Neuronal stem cell (in vitro differentiated cells): ENCODE measurements at regions not wholly inside any gene's neighbourhood (a gene's known extent, or its start where the extent isn't known, plus 50 kb on each side); places are given as distances from the start of the nearest gene placed in this dataset.

Source experiments
- DNase-seq: peaks from one replicate; pipeline ENCODE4 v3.0.0-alpha.2; 2013; ENCODE audit warnings: low spot score
- H2AFZ ChIP-seq: one replicate; pipeline ENCODE4 v1.6.1; 2013; ENCODE audit warnings: mild to moderate bottlenecking, low read length, inconsistent platforms
- H2AK5ac ChIP-seq: 2 replicates; pipeline ENCODE4 v1.6.1; 2013; ENCODE audit warnings: low read depth, mild to moderate bottlenecking, inconsistent platforms, low read length, moderate library complexity, mixed read lengths
- H2BK120ac ChIP-seq: 2 replicates; pipeline ENCODE4 v1.6.1; 2013; ENCODE audit warnings: low read depth, mild to moderate bottlenecking, inconsistent platforms, low read length, moderate library complexity, mixed read lengths
- H2BK12ac ChIP-seq: one replicate; pipeline ENCODE4 v1.6.1; 2013; ENCODE audit warnings: low read length, inconsistent platforms
- H2BK15ac ChIP-seq: 2 replicates; pipeline ENCODE4 v1.6.1; 2013; ENCODE audit warnings: mild to moderate bottlenecking, low read length, inconsistent platforms, mixed read lengths
- H2BK5ac ChIP-seq: one replicate; pipeline ENCODE4 v1.6.1; 2013; ENCODE audit warnings: inconsistent platforms, mild to moderate bottlenecking, low read length, moderate library complexity
- H3K14ac ChIP-seq: one replicate; pipeline ENCODE4 v1.6.1; 2013; ENCODE audit warnings: low read length, inconsistent platforms
- H3K18ac ChIP-seq: 2 replicates; pipeline ENCODE4 v1.6.1; 2013; ENCODE audit warnings: low read length, inconsistent platforms
- H3K23ac ChIP-seq: 2 replicates; pipeline ENCODE4 v1.6.1; 2013; ENCODE audit warnings: low read depth, mild to moderate bottlenecking, mixed read lengths, low read length, inconsistent platforms; ENCODE audit not compliant: poor library complexity
- H3K27ac ChIP-seq: replicated peaks from 3 replicates; pipeline ENCODE4 v1.5.1; 2013; ENCODE audit warnings: low read length, inconsistent platforms
- H3K27me3 ChIP-seq, 3 experiments: 2 replicates each; pipeline ENCODE4 v1.6.1; 2013; ENCODE audit warnings: low read length in 3 of 3, mild to moderate bottlenecking in 2 of 3, inconsistent platforms in 1 of 3, low read depth in 1 of 3, mixed read lengths in 1 of 3, moderate library complexity in 1 of 3; ENCODE audit not compliant: control insufficient read depth in 3 of 3, insufficient read depth in 3 of 3
- H3K36me3 ChIP-seq, 2 donors: replicated peaks in 1 of 2; 2 replicates each; pipeline ENCODE4 v1.6.1; 2013; ENCODE audit warnings: low read length in 2 of 2; ENCODE audit not compliant: control insufficient read depth in 2 of 2, insufficient read depth in 2 of 2
- H3K4ac ChIP-seq: 2 replicates; pipeline ENCODE4 v1.6.1; 2013; ENCODE audit warnings: inconsistent platforms, mild to moderate bottlenecking, low read length, moderate library complexity
- H3K4me1 ChIP-seq, 2 donors: 1 replicate in 1 of 2; 2 replicates in 1 of 2; pipeline ENCODE4 v1.6.1; 2013; ENCODE audit warnings: low read length in 2 of 2, low read depth in 1 of 2; ENCODE audit not compliant: control insufficient read depth in 2 of 2, insufficient read depth in 1 of 2
- H3K4me2 ChIP-seq: one replicate; pipeline ENCODE4 v1.6.1; 2013; ENCODE audit warnings: mild to moderate bottlenecking, low read length, inconsistent platforms; ENCODE audit not compliant: insufficient read depth, poor library complexity, severe bottlenecking
- H3K4me3 ChIP-seq, 2 donors: 2 replicates each; pipeline ENCODE4 v1.5.1; 2013; ENCODE audit warnings: low read length in 2 of 2, mild to moderate bottlenecking in 2 of 2, inconsistent platforms in 1 of 2, moderate library complexity in 1 of 2
- H3K79me1 ChIP-seq: one replicate; pipeline ENCODE4 v1.6.1; 2013; ENCODE audit warnings: low read depth, mild to moderate bottlenecking, inconsistent platforms, low read length, moderate library complexity
- H3K9ac ChIP-seq: one replicate; pipeline ENCODE4 v1.6.1; 2013; ENCODE audit warnings: mild to moderate bottlenecking, low read depth, low read length, inconsistent platforms; ENCODE audit not compliant: poor library complexity
- H3K9me3 ChIP-seq, 2 donors: replicated peaks in 1 of 2; 2 replicates each; pipeline versions ENCODE3 to v1.6.1; 2013; ENCODE audit warnings: low read length in 2 of 2, mild to moderate bottlenecking in 2 of 2, inconsistent platforms in 1 of 2, low read depth in 1 of 2, mixed read lengths in 1 of 2, moderate library complexity in 1 of 2; ENCODE audit not compliant: control insufficient read depth in 2 of 2, insufficient read depth in 1 of 2
- H4K8ac ChIP-seq: one replicate; pipeline ENCODE4 v1.6.1; 2013; ENCODE audit warnings: low read depth, mild to moderate bottlenecking, inconsistent platforms, low read length, moderate library complexity
- H4K91ac ChIP-seq: one replicate; pipeline ENCODE4 v1.6.1; 2013; ENCODE audit warnings: low read length, low read depth, mild to moderate bottlenecking, inconsistent platforms; ENCODE audit not compliant: poor library complexity
- WGBS, 2 donors: extraction: QIAGEN DNeasy Blood & Tissue Kit; methylation state at CpG; one replicate each; pipeline ENCODE4 v1.1.7; 2013; ENCODE audit warnings: missing lambda C conversion rate in 2 of 2, mixed read lengths in 1 of 2; ENCODE audit not compliant: insufficient read length in 2 of 2, insufficient replicate concordance in 1 of 2; ENCODE audit errors: extremely low coverage in 2 of 2; 5-methylcytosine and 5-hydroxymethylcytosine counted together

- H2BK120ac ChIP-seq: no peak overlapping the region
- H2BK12ac ChIP-seq: no peak overlapping the region
- H3K4ac ChIP-seq: no peak overlapping the region
- no peak overlapping the region for H2AK5ac ChIP-seq
- no peak overlapping the region for H3K14ac ChIP-seq
- H3K27ac ChIP-seq: no peak overlapping the region
- DNase-seq: no peak
- H3K4me1 ChIP-seq: no peaks in the 10 kb centered on the region
- no CpG with 5 or more reads among the region's 9 CpGs for WGBS, 2 donors
- no peak overlapping the region for H3K4me2 ChIP-seq
- H3K4me3 ChIP-seq: no peak overlapping the region
- H3K9ac ChIP-seq: no peak overlapping the region
- H4K91ac ChIP-seq: no peak overlapping the region
- no peak overlapping the region for H2AFZ ChIP-seq
- no peak overlapping the region for H3K23ac ChIP-seq
- no peaks in the 10 kb centered on the region for H3K79me1 ChIP-seq
- H2BK15ac ChIP-seq: no peak overlapping the region
- no peaks in the 10 kb centered on the region for H3K9me3 ChIP-seq
- no peak overlapping the region for H2BK5ac ChIP-seq
- no peak overlapping the region for H4K8ac ChIP-seq
- no peaks in the 10 kb centered on the region for H3K36me3 ChIP-seq
- no peaks in the 10 kb centered on the region for H3K27me3 ChIP-seq
- H3K18ac ChIP-seq: no peak overlapping the region
Observed at GRCh38 chr6:92361990-92362389, 1057.4 kb downstream of the EPHA7 start.

GRCh38 chr6:92354270-92354829 is 1065.0 kb downstream of the EPHA7 start:
- DNase-seq: no peak
- no peaks in the 10 kb centered on the region for H3K9me3 ChIP-seq
- H3K79me1 ChIP-seq: no peaks in the 10 kb centered on the region
- no peak overlapping the region for H3K4me3 ChIP-seq
- H3K4me2 ChIP-seq: no peak overlapping the region
- no peak overlapping the region for H2BK120ac ChIP-seq
- WGBS, 2 donors: no CpG with 5 or more reads among the region's 2 CpGs
- no peak overlapping the region for H2BK12ac ChIP-seq
- H2BK15ac ChIP-seq: no peak overlapping the region
- no peak overlapping the region for H3K23ac ChIP-seq
- H2AK5ac ChIP-seq: no peak overlapping the region
- no peak overlapping the region for H3K27ac ChIP-seq
- H4K91ac ChIP-seq: no peak overlapping the region
- no peak overlapping the region for H2AFZ ChIP-seq
- no peaks in the 10 kb centered on the region for H3K4me1 ChIP-seq
- no peak overlapping the region for H3K14ac ChIP-seq
- H3K9ac ChIP-seq: no peak overlapping the region
- H3K27me3 ChIP-seq: no peaks in the 10 kb centered on the region
- no peak overlapping the region for H3K4ac ChIP-seq
- H3K36me3 ChIP-seq: no peaks in the 10 kb centered on the region
- H4K8ac ChIP-seq: no peak overlapping the region
- H2BK5ac ChIP-seq: no peak overlapping the region
- H3K18ac ChIP-seq: no peak overlapping the region

GRCh38 chr6:92352130-92352529 is 1067.2 kb downstream of the EPHA7 start:
- Histone ChIP-seq H3K18ac (no peak overlapping the region), H3K9me3 (no peaks in the 10 kb centered on the region), H3K36me3 (no peaks in the 10 kb centered on the region), H3K27me3 (no peaks in the 10 kb centered on the region), H3K79me1 (no peaks in the 10 kb centered on the region), H3K23ac (no peak overlapping the region), H2BK15ac (no peak overlapping the region), H2AFZ (no peak overlapping the region), H2AK5ac (no peak overlapping the region), H2BK5ac (no peak overlapping the region), H3K14ac (no peak overlapping the region), H3K27ac (no peak overlapping the region), H3K4ac (no peak overlapping the region), H4K8ac (no peak overlapping the region), H3K9ac (no peak overlapping the region), H3K4me3 (no peak overlapping the region), H2BK12ac (no peak overlapping the region), H4K91ac (no peak overlapping the region), H3K4me2 (no peak overlapping the region), H3K4me1 (no peaks in the 10 kb centered on the region), H2BK120ac (no peak overlapping the region)
- no CpG with 5 or more reads among the region's 2 CpGs for WGBS, 2 donors
- no peak for DNase-seq

GRCh38 chr6:92341201-92341600 is 1078.2 kb downstream of the EPHA7 start:
- no peak overlapping the region for H3K18ac ChIP-seq
- H3K79me1 ChIP-seq: no peaks in the 10 kb centered on the region
- no CpG with 5 or more reads among the region's 3 CpGs for WGBS, 2 donors
- no peaks in the 10 kb centered on the region for H3K27me3 ChIP-seq
- no peaks in the 10 kb centered on the region for H3K9me3 ChIP-seq
- H2AFZ ChIP-seq: no peak overlapping the region
- H3K4ac ChIP-seq: no peak overlapping the region
- H3K9ac ChIP-seq: no peak overlapping the region
- H3K4me3 ChIP-seq: no peak overlapping the region
- H3K14ac ChIP-seq: no peak overlapping the region
- no peak overlapping the region for H2BK120ac ChIP-seq
- H3K23ac ChIP-seq: no peak overlapping the region
- no peak overlapping the region for H3K27ac ChIP-seq
- DNase-seq: no peak
- H3K36me3 ChIP-seq: no peaks in the 10 kb centered on the region
- H3K4me2 ChIP-seq: no peak overlapping the region
- H2BK12ac ChIP-seq: no peak overlapping the region
- H2AK5ac ChIP-seq: no peak overlapping the region
- H4K91ac ChIP-seq: no peak overlapping the region
- H4K8ac ChIP-seq: no peak overlapping the region
- no peaks in the 10 kb centered on the region for H3K4me1 ChIP-seq
- H2BK15ac ChIP-seq: no peak overlapping the region
- H2BK5ac ChIP-seq: no peak overlapping the region
